RPMI8226 (cell line): ENCODE measurements at regions not wholly inside any gene's neighbourhood (a gene's known extent, or its start where the extent isn't known, plus 50 kb on each side); places are given as distances from the start of the nearest gene placed in this dataset.

ENCODE experiments used
- DNase-seq: peaks from one replicate; pipeline ENCODE4 v3.0.0-alpha.2; 2015

DNA sequence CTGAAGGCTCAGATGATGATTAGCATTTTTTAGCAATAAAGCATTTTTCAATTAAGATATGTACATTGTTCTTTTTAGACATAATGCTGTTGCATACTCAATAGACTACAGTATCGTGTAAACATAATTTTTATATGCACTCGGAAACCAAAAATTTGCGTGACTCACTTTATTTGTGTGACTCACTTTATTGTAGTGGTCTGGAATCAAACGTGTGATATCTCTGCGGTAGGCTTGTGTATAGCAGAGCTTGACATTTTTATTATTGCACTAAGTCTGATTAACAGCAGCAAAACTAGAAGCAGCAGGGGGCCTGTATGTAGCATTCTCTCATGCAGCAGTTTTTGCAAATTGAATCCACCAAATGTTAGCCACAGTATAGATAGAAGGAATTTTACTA lies 119.1 kb upstream of the PRDX4 start:
- no peak for DNase-seq

DNA sequence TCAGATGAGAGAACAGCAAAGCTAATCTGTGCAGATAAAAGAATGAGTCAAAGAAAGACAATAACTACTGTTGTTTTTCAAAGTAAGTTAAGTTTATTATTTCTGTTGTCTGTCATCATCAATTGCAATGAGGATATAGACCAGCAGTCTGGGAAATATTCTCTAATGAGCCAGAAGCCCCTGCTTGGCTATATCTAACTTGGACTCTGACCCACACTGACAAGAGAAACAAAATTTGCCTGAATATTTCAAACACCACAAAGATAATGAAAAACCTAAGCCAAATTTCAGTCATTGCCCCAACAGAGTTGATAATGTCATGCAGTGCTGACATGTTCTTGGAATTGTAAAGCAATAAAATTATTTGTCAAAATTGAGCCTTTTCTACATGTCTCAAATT lies 115.0 kb upstream of the PRDX4 start:
- no peak for DNase-seq

DNA sequence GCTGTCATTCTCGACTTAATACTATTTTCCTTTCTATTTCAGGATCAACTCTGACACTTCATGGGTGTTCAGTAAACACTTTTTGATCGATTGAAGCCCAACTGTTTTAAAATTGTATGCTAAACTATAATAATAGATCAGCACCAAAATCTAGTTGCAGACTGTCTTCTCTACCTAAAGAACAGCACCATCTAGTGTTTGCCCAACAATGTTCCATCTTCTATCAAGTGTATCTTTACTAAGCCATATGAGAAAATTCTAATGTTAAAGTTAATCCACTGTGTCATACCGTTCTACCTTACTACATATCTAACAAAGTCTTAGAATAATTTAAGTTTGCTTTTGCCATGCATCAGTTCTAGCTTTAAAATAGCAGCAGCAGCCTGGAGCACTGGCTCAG lies 113.0 kb upstream of the PRDX4 start:
- DNase-seq: peak; percentile 30

DNA sequence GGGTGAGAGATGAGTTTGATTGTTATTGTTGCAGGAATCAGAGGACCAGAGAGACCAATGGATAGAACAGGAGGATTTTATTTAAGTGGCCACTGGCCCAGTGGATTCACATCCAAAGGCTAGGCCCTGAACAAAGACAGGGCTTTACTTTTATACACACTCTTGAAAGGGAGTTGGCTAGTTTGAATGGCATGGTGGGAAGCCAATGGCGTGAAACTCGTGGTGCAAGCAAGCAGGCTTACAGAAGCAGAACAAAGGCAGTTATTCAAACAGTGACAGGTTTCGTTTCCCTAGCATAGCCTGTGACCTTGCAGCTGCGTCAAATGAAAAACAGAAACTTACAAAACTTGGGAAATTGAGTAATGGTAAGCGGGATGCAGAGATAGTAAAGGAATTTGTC lies 110.2 kb upstream of the PRDX4 start:
- DNase-seq: peak; percentile 31

DNA sequence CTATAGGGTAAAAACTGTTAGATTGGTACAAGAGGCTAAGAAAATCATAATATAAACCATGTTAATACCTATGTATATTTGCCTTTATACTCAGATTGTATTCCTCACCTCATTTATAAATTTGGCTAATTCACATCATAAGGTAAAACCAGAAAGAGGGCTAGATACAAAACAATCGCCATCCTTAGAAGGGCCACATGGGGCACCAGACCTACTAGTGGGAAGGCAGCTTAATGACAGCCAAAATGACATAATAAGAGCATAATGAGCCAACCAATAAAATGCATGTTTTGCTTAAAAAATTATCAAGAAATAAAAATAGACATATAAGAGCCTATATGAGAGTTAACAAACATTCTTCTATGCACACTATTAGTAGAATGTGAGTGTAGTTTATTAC lies 107.3 kb upstream of the PRDX4 start:
- DNase-seq: no peak

DNA sequence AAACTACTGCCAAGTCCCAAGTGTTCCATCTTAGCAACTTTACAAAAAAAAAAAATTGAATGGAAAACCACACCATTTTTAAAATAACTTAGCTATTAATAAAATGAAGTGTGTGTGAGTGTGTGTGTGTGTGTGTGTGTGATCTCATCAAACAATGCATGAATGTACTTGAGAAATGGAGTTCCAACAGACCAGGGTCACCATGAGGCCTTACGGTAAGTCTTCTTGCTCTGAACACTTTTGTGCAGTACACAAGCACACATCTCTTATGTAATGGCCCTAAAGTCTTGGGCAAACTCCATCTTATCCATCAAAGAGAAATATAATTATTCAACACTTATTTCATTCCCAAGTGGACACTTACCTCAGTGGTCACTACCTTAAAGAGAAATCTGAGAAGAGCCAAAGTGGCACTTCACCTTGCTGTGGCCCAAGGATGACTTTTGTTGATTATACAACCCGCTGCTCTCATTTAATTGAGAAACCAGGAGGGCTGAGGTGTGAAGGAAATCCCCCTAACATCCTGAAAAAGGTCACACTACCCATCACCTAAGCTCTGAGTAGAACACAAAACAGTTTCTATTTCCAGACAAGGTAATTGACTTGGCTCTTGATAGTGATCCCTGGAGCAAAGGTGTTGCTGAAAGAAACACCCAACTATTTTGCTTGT lies 96.5 kb upstream of the PRDX4 start:
- DNase-seq: no peak

DNA sequence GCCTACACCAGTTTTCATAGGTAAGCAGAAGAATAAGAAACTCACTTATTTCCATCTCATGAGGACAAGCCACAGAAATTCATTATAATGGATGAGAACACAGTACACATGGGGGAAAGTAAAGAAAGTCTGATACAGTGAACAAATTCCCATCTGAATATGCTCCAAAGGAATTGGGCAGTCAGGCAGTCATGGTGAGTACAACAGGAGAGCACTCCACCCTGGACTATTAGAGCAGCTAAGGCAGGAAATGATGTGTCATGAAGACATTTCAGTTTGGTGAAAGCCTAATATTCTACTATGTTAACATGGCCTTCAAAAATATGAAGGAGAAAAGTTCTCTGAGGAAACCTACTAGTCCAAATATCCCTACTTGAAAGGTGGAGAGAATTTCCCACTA lies 92.0 kb upstream of the PRDX4 start:
- no peak for DNase-seq

DNA sequence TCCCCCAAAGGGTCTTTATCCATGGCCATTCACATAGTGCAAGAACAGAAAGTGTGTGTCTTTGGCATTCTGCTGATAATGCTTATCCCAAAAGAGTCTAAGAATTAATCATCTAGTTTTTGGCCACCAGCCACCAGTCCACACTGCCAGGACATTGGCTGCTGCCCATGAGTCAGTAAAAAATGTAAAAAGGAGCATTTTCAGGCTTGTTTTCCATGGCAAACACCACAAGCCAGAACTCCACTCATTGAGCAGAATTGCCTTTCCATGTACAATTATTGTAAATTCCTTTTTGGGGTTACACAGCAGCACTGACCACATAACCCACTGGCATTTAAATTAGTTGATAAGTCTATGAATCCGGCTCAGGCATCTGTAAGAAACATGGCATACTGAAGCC lies 89.2 kb upstream of the PRDX4 start:
- DNase-seq: no peak

DNA sequence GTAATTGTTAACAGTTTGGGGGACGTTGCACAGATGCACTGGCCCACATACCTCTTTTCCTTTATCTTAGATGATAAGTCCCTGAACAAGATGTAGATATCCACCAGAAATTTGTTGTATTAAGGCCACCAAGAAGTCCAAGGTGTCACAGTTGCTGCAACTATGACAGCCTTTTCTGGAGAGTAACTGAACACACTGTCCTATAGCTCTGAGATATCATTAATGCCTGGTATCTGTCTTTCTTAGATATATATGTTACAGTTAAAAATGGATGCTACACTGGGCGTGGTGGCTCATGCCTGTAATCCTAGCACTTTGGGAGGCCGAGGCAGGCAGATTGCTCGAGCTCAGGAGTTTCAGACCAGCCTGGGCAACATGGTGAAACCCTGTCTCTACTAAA lies 77.8 kb upstream of the PRDX4 start:
- DNase-seq: no peak

DNA sequence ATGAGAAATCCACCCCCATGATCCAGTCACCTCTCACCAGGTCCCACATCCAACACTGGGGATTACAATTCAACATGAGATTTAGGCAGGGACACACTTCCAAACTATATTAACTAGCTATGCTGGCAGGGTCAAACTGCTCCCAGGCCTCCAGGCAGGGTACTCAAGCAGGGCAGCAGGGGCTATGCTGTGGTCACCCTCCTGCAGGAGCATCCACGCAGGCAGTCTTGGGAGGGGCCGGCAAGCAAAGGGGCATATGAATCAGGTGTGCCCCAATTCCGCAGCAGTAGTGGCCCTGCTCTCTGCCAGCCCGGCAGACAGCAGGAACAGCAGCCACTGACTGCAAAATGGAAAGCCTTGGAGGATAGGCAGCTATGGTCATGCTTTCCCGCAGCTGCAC lies 74.6 kb upstream of the PRDX4 start:
- DNase-seq: no peak

DNA sequence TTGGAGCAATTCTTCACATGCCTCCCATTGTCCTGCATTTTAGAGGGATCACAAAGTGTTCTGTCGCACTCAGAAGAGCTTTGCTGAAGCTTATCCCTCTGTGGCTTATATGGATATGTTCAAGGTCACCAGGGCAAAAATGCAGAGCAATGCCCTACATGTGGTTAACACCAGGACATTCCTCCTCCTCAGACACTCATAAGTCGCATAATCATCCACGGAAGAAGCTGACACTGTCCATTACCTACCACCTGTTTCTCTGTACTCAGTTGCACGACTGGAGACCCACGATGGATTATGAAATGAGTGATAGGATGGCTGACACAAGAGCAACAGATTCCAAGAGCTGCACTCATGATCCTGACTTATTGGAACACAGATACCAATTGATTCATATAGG lies 68.7 kb upstream of the PRDX4 start:
- no peak for DNase-seq

DNA sequence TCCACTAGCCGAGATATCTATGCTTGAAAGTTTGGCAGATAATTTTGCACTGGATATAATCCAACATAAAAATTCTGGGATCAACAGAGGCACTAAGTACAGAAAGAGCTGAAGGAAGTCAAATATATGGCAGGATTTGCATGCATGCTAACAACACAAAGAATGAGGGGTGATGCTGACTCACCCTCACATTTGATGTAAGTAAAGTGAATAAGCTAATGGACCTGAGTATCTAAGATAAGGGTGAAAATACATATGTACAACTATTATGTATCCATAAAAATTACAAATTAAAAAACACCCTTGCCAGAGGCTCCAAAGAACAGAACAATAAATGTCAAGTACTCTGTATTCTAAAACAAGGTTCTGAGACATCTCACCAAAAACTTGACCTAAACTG lies 63.8 kb upstream of the PRDX4 start:
- DNase-seq: no peak

DNA sequence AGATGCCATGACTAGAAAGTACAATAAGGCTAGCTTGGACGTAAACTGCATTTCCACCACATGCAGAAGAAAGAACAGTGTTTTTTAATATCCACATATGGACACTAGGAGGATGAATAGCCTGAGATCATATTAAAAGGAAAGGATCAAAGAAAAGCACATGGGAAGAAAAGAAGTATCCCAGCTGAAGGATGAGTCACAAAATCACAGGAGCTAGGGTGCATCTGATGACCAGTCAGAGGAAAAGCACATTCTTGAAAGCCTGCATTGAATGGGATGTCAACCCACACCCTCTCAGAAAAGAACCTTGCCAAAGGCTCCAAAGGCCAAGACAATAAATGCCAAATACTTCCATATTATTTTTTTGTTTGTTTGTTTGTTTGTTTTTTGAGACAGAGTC lies 56.8 kb upstream of the PRDX4 start:
- DNase-seq: no peak

DNA sequence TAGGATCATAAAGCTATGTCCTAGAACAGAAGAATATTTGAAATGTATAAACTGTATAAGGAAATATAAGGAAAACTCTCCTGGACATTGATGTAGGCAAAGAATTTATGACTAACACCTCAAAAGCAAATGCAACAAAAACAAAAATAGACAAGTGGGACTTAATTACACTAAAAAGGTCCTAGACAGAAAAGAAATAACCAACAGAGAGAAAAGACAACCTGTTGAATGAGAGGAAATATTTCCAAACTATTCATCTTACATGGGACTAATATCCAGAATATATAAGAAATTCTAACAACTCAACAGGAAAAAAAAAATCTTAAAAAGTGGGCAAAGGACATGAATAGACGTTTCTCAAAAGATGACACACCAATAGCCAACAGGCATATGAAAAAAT lies 54.4 kb upstream of the PRDX4 start:
- DNase-seq: no peak

DNA sequence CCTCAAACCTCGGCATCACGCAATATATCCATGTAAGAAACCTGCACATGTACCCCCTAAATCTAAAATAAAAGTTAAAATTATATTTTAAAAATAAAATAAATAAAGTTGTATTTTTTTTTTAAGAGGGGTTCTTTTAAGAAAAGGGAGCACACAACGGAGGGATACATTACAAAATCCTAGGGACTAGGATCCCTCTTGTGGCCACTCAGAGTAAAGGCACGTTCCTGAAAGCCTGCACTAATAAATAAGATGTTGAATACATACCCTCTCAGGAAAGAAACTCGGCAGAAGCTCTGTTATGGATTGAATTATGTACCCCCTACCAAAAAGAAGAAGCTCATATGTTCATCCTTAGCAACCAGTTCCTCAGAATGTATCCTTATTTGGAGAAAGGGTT lies 50.9 kb upstream of the PRDX4 start:
- DNase-seq: peak; percentile 7
